ENCODE measurements at regions not wholly inside any gene's neighbourhood (a gene's known extent, or its start where the extent isn't known, plus 50 kb on each side); places are given as distances from the start of the nearest gene placed in this dataset.

GRCh38 chr21:18954441-18954844 lies 550.9 kb upstream of the TMPRSS15 start:
- H3K4me1 ChIP-seq: no peaks in the 10 kb centered on the region
- no peaks in the 10 kb centered on the region for H3K27me3 ChIP-seq
- H3K27ac ChIP-seq: no peak overlapping the region
- no peak overlapping the region for H3K4me3 ChIP-seq
- no peak for DNase-seq (ENCODE audit: low spot score in 2 of 2)
- H3K36me3 ChIP-seq: no peaks in the 10 kb centered on the region
- TF ChIP-seq POLR2AphosphoS5 (IDR thresholded peaks at IDR 0.05) (no peak), EP300 (IDR thresholded peaks at IDR 0.05) (no peak), POLR2A (IDR thresholded peaks at IDR 0.05) (no peak)
- TF ChIP-seq, protein P1, sequence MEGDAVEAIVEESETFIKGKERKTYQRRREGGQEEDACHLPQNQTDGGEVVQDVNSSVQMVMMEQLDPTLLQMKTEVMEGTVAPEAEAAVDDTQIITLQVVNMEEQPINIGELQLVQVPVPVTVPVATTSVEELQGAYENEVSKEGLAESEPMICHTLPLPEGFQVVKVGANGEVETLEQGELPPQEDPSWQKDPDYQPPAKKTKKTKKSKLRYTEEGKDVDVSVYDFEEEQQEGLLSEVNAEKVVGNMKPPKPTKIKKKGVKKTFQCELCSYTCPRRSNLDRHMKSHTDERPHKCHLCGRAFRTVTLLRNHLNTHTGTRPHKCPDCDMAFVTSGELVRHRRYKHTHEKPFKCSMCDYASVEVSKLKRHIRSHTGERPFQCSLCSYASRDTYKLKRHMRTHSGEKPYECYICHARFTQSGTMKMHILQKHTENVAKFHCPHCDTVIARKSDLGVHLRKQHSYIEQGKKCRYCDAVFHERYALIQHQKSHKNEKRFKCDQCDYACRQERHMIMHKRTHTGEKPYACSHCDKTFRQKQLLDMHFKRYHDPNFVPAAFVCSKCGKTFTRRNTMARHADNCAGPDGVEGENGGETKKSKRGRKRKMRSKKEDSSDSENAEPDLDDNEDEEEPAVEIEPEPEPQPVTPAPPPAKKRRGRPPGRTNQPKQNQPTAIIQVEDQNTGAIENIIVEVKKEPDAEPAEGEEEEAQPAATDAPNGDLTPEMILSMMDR (IDR thresholded peaks at IDR 0.05): no peak
- no peaks in the 10 kb centered on the region for H3K9me3 ChIP-seq

DNA sequence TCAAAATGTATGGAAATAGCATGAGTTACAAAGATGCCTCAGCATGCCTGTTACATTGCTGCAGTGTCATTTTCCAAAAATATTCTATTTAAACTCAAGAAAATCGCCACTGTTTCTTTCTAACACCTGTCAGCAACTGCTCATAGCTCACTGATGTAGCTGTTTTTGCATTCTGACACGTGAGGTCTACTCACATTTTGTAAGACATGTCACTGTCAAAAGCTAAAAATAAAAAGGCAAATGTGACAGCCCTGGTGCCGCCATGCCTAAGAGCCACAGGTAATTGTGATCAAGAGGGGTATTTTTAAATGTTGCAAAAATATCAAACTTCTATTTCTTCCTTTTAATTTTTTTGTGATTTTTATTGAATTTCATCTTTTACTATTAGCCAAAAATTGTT lies 556.2 kb upstream of the TMPRSS15 start:
- Histone ChIP-seq H3K27ac (no peak overlapping the region), H3K4me1 (no peaks in the 10 kb centered on the region), H3K4me3 (no peak overlapping the region), H3K9me3 (no peaks in the 10 kb centered on the region), H3K36me3 (no peaks in the 10 kb centered on the region), H3K27me3 (no peaks in the 10 kb centered on the region)
- DNase-seq (ENCODE audit: low spot score in 2 of 2): no peak
- WGBS: 59% methylated on average over 3 of the region's 3 CpGs
- TF ChIP-seq POLR2AphosphoS5 (IDR thresholded peaks at IDR 0.05): no peak

DNA sequence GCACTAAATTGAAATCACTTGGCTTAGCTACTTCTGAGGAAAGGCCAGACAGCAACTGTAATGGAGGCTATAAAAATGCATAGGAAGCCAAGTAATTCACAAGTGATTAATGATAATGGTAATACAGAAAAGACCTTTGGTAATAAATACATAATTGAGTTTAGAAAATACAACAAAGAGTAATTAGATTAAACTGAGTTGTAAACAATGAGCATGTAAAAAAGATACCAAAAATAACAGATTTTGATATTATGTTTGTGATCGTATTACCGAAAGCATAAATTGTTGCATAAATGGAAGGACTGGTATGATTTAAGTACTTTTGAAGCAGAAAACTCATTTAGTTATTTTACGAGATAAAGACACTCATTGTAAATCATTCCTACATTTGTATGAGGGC lies 556.7 kb upstream of the TMPRSS15 start:
- H3K4me3 ChIP-seq: no peak overlapping the region
- no peaks in the 10 kb centered on the region for H3K9me3 ChIP-seq
- TF ChIP-seq EP300 (IDR thresholded peaks at IDR 0.05): no peak
- no peak for TF ChIP-seq POLR2A (IDR thresholded peaks at IDR 0.05)
- TF ChIP-seq, protein P1 (IDR thresholded peaks at IDR 0.05): no peak
- no peak for TF ChIP-seq POLR2AphosphoS5 (IDR thresholded peaks at IDR 0.05)
- no peak overlapping the region for H3K27ac ChIP-seq
- H3K4me1 ChIP-seq: no peaks in the 10 kb centered on the region
- 58% methylated on average over 3 of the region's 3 CpGs for WGBS
- H3K36me3 ChIP-seq: no peaks in the 10 kb centered on the region
- no peaks in the 10 kb centered on the region for H3K27me3 ChIP-seq
- DNase-seq (ENCODE audit: low spot score in 2 of 2): no peak

DNA sequence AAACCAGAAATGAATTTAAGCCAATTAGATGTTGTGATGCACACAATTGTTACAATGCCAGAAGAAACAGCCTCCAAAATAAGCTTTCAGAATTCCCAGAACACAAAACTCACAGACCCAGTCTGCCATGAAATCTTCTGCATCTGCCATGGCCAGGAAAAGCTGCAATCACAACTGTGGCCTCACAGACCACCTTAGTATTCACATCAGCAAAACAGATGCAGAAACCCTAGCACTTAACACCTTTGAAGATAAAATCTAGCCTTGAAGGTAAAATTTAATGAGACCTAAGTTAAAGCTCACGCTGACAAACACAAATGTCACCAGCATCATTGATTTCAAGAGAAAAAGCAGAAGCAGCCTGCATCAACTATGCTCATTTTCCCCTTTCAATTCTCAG lies 566.8 kb upstream of the TMPRSS15 start:
- no peaks in the 10 kb centered on the region for H3K9me3 ChIP-seq
- H3K4me3 ChIP-seq: no peak overlapping the region
- DNase-seq (ENCODE audit: low spot score in 2 of 2): no peak
- no peak overlapping the region for H3K27ac ChIP-seq
- no peaks in the 10 kb centered on the region for H3K36me3 ChIP-seq
- H3K27me3 ChIP-seq: no peaks in the 10 kb centered on the region
- no peaks in the 10 kb centered on the region for H3K4me1 ChIP-seq
- TF ChIP-seq, protein P1 (IDR thresholded peaks at IDR 0.05): no peak
- TF ChIP-seq POLR2AphosphoS5 (IDR thresholded peaks at IDR 0.05) (no peak), EP300 (IDR thresholded peaks at IDR 0.05) (no peak), POLR2A (IDR thresholded peaks at IDR 0.05) (no peak)
- WGBS: 66% methylated on average over 1 of the region's 1 CpG

- no peaks in the 10 kb centered on the region for H3K27me3 ChIP-seq
- no peak overlapping the region for H3K27ac ChIP-seq
- 32% methylated on average over 1 of the region's 1 CpG for WGBS
- H3K4me1 ChIP-seq: no peaks in the 10 kb centered on the region
- H3K36me3 ChIP-seq: no peaks in the 10 kb centered on the region
- H3K4me3 ChIP-seq: no peak overlapping the region
- H3K9me3 ChIP-seq: no peaks in the 10 kb centered on the region
- no peak for DNase-seq (ENCODE audit: low spot score in 2 of 2)
- TF ChIP-seq POLR2AphosphoS5 (IDR thresholded peaks at IDR 0.05): no peak
- no peak for TF ChIP-seq EP300 (IDR thresholded peaks at IDR 0.05)
- no peak for TF ChIP-seq POLR2A (IDR thresholded peaks at IDR 0.05)
- TF ChIP-seq, protein P1 (IDR thresholded peaks at IDR 0.05): no peak
These were observed 567.4 kb upstream of the TMPRSS15 start for GRCh38 chr21:18970941-18971340.

GRCh38 chr21:18985584-18985983 lies 582.0 kb upstream of the TMPRSS15 start:
- TF ChIP-seq, protein P1 (IDR thresholded peaks at IDR 0.05): no peak
- TF ChIP-seq EP300 (IDR thresholded peaks at IDR 0.05) (no peak), POLR2AphosphoS5 (IDR thresholded peaks at IDR 0.05) (no peak)
- H3K4me3 ChIP-seq: no peak overlapping the region
- H3K27me3 ChIP-seq: no peaks in the 10 kb centered on the region

More at GRCh38 chr21:18985584-18985983, 582.0 kb upstream of the TMPRSS15 start:
- no peak overlapping the region for H3K27ac ChIP-seq
- no peaks in the 10 kb centered on the region for H3K9me3 ChIP-seq
- no peaks in the 10 kb centered on the region for H3K36me3 ChIP-seq
- no peak for DNase-seq (ENCODE audit: low spot score in 2 of 2)
- H3K4me1 ChIP-seq: no peaks in the 10 kb centered on the region
